Panc1 (cell line): ENCODE measurements at regions not wholly inside any gene's neighbourhood (a gene's known extent, or its start where the extent isn't known, plus 50 kb on each side); places are given as distances from the start of the nearest gene placed in this dataset.

Experiments
- CTCF ChIP-seq: fragments of 450-650 bp; IDR thresholded peaks from 2 replicates; pipeline ENCODE4 v1.5.1; 2017; ENCODE audit warnings: mild to moderate bottlenecking
- POLR2AphosphoS5 ChIP-seq: IDR thresholded peaks from 2 replicates; pipeline ENCODE4 v1.6.1; 2012; ENCODE audit warnings: mild to moderate bottlenecking, low read depth, low read length, moderate library complexity
- REST ChIP-seq, 2 experiments: IDR thresholded peaks; 2 replicates each; pipeline ENCODE4 v1.6.1; 2011 to 2012; ENCODE audit warnings: low read depth in 2 of 2, control low read depth in 1 of 2, low read length in 1 of 2, mild to moderate bottlenecking in 1 of 2, moderate library complexity in 1 of 2; ENCODE audit not compliant: insufficient read depth in 1 of 2

- TF ChIP-seq CTCF (no peak), REST (IDR thresholded peaks at IDR 0.05; ENCODE audit: insufficient read depth in 1 of 2, low read depth in 2 of 2, low read length in 1 of 2) (no peak), POLR2AphosphoS5 (no peak)
Measured at GRCh38 chrX:43552156-43552555, 103.9 kb upstream of the MAOA start.
